Daoy (cell line): ENCODE measurements at regions not wholly inside any gene's neighbourhood (a gene's known extent, or its start where the extent isn't known, plus 50 kb on each side); places are given as distances from the start of the nearest gene placed in this dataset.

Source experiments
- DNase-seq: peaks from one replicate; pipeline ENCODE4 v3.0.0-alpha.2; 2015; ENCODE audit warnings: low read depth

- DNase-seq: no peak
These were observed 253.3 kb downstream of the IPMK start for GRCh38 chr10:58014436-58014835.

DNA sequence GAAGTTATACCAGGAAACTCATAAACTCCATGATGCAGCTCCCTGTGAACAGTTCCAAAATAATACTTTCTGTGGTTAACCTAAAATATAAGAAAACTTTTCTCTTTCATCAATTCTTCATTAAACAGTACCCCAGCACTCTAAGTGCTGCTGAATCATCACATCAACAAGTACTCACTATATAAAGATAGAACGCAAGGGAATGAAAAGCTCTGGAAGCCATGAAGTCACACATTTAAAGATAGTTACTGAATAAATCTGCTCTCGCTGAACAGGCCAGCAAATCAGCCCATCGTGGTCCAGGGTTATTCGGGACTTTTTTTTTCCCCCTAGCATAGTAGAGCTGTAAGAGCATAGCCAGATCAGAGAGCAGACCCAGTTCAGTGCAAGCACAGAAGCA is 254.3 kb downstream of the IPMK start:
- no peak for DNase-seq

DNA sequence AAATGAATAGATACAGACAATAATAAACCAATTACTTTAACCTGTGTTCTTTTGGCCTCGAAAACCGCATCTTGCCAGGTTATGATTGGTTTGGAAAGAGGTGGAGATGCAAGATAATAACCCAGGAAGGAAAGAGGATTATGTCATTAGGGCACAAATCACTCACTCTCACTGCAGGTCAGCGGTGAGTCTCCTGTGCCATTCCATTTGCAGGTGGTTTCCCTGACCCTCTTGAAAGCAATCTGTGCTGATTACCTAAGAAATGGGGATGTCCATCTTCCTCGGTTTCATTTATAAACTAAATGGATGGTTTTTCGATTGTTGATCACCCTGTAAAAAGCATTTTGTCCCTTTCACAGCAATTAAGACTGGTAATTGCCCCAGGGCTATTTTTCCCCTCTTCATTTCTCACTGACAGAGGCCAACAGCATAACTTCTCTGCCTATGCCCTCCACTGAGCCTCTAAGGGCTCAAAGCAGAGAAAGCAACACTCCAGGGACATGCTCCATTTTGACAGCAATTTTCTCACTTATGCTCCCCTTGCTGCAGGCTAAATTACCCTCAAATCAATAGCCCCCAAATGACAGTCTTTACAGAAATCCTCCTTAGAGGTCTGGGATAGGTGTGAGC is 257.5 kb downstream of the IPMK start:
- DNase-seq: no peak

DNA sequence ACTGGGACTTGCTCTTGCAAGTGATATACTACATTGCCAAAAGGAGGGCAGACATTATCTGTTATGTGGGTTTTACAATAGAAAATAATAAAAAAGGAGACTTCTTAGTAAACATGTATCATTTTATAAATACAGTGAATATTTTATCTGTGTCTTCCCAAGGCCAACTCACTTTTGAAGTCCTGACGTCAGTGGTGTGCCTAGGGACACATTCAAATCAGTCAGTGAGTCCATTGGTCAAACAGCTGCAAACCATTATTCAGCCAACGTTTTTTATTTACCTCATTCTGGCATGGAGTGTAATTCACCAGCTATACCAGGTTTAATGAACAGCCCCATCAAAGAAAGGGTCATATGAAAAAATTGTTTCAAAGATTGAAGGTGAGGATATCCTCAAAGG is 263.7 kb downstream of the IPMK start:
- DNase-seq: no peak

GRCh38 chr10:58001159-58001558 is 266.5 kb downstream of the IPMK start:
- DNase-seq: no peak

DNA sequence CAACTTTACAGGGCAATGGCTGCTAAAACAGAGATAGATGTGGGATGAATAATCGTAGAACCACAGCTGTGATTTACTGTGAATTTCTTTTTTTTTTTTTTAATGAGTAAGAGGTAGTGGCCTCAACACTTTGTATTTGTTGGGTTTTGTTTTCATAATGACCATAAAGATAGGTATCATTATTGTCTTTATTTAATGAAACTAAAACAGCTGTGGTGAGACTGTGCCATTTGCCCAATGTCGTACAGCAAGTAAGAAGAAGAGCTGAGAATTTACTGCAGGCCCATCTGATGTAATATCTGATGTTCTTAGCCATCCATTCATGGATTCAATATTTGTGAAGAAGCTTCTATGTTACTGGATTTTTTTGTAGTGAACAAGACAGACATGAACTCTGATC is 271.2 kb downstream of the IPMK start:
- DNase-seq: no peak

- DNase-seq: no peak
These were observed 274.4 kb downstream of the IPMK start for GRCh38 chr10:57993302-57993701.

GRCh38 chr10:57992321-57993077 is 275.2 kb downstream of the IPMK start:
- peak; percentile 28 for DNase-seq

GRCh38 chr10:57988964-57989363 is 278.7 kb downstream of the IPMK start:
- no peak for DNase-seq

DNA sequence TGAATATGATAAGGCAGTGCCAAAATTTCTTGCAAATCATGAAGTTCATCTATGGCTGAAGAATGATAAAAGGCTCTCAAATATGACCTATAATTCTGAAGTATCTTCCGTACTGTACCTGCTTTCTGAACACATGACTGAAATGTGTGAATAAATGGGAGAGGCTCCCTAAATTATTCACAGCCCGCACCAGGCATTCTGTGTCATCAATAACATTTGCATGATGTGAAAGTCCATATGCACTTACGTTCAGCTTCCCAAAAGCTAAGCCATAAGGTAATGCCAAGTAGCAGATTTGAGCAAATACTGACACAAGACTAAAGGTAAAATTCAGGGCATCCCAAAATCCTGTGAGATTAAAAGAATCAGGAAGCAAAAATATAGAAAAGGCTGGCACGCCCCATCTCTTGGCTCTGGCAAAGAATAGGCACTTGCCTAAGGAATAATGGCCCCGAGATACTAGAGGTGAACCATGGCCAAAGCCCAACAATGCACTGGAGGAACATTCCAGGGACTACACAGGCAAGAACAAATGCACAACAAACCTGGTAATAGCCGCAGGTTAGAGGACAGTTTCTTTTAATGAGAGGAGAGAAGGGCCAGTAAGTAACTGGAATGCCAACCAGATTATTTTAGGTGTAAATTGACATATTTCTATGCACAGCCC is 280.5 kb downstream of the IPMK start:
- DNase-seq: no peak

GRCh38 chr10:57986422-57986821 is 281.3 kb downstream of the IPMK start:
- DNase-seq: no peak

DNA sequence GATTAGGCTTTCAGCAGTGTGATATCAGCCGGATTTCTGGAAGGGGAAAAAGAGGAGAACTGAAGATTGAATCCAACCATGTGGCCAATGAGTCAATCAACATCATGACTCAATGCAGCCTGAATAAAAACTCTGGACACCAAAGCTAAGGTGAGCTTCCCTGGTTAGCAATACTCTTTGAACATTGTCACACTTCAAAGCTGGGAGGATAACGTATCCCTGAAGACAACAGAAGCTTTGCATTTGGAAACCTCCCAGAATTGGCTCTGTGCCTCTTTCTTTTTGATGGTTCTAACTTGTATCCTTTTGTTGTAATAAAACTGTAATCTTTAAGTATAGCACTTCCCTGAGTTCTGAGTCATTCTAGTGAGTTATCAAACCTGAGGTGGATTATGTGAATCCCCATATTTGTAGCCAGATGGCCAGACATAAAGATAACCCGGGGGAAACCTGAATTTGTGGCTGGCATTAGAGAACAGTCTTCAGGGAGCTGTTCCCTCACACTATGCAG is 284.4 kb downstream of the IPMK start:
- peak; percentile 15 for DNase-seq

DNA sequence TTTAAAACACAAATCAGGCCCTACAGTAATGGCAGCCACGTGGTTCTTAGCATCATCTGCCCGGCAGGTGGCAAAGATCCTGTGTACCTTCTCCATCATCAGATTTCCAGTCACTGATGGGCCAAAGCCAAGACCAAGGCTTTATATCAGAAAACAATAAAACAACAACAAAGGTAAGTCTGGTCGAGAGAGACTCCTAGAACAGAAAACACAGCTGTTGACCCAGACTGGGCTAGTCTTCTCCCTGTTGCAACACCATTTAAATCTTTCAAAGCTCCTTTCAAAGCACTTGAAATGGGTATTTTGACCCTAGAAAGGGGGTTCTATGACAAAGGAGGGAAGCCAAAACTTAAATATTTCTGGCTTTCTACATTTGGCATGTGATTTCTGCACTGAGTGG is 285.6 kb downstream of the IPMK start:
- DNase-seq: no peak

DNA sequence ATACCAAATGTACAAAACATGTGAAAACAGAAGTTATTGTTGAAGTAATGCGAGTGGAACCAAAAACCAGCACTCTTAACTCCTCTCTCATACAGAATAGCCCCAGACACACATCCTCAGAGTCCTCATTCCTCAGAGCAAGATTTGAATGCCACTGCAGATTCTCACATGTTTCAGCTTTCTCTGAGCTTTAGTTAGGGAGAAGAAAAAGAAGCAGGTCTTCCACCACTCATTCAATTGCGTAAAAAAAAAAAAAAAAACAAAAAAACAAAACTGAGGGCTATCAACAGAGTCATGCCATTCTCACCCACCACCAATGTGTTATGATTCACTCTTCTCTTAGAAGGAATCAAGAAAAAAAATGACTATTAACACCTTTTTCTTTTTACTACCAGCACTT is 287.7 kb downstream of the IPMK start:
- no peak for DNase-seq

DNA sequence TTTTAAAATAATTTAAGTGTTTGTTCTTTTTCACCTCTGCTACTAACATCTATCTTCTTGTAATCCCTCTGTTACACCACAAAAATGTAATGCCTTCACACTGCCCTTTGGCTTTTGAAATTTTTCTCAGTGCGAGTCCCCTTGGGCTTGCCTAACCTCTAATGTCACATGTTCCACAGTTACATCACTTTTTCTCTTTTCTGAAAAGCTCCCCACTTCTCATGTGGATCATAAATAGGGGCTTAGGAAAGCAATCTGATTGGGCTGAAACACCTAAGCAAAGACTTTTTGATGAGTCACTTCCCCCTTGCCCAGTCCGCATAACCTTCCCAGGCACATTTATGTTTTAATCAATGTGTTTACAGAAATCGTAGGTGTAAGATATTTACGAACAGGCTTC is 288.2 kb downstream of the IPMK start:
- DNase-seq: peak; percentile 9

- no peak for DNase-seq
These were observed 290.4 kb downstream of the IPMK start for GRCh38 chr10:57977262-57977661.

GRCh38 chr10:57973451-57973850 is 294.2 kb downstream of the IPMK start:
- no peak for DNase-seq

GRCh38 chr10:57972783-57973182 is 294.9 kb downstream of the IPMK start:
- DNase-seq: peak; percentile 25

DNA sequence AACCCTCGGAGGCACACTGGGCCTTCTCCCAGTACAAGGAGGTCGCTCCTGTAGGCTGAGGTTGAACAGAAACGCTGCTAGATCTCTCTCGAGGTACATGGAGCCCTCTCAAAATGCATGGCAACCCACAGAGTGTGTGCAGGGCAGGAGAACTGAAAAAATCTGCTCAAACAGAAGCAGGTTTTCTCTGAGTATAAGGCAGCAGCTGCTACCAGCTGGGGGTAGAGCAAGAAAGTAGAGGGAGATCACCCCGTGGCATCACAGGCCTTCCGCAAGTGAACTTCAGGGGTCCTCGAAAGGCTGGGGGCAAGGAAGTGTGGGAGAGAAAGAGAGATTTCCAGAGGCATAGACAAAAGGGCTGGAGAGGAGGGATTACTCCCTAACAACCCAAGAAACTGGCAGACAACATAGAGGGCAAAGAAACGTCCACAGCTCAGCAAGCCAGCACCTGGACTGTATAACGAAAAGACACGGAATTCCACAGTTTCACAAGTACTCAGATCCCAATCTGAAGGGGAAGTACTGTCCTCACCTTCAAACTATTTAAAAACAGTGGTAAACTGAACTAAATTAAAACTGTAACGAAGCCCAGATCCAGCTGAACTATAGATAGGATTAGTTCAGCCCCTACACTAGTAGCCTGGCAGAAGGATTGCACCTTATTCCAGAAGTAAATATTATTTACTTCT is 299.2 kb downstream of the IPMK start:
- DNase-seq: no peak

DNA sequence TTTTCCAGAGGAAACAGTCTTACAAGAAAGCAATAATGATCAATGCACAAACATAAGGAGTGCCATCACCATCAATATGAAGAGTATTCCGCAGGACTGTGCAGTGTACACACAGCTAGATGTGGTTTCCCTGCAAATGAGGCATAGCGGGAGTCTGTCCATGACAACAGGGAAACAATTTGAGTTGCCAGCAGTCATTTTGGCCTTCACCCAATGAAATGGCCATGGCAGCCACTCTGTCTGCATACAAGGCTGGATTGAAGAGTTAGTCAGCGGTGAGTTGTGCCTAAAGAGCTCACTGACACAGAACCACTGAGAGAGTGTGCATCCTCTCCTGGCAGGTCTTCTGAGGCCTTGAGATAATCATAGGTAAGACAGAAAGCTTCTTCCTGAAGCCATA is 303.3 kb downstream of the IPMK start:
- DNase-seq: peak; percentile 90

DNA sequence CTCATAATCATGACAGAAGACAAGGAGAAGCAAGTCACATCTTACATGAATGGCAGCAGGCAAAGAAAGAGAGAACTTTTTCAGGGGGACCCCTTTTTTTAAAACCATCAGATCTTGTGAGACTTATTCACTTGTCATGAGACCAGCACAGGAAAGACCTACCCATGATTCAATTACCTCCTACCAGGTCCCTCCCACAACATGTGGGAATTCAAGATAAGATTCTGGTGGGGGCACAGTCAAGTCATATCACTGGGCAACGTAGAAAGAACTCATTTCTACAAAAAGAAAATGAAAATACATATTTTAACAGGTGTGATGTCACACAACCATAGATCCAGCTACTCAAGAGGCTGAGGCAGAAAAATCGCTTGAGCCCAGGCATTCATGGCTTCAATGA is 304.1 kb downstream of the IPMK start:
- no peak for DNase-seq

- no peak for DNase-seq
These were observed 304.9 kb downstream of the IPMK start for GRCh38 chr10:57962839-57963238.
